HG03159 (cell line): ENCODE measurements at regions not wholly inside any gene's neighbourhood (a gene's known extent, or its start where the extent isn't known, plus 50 kb on each side); places are given as distances from the start of the nearest gene placed in this dataset.

Experiments
- ATAC-seq: cut with Tn5 transposase; IDR thresholded peaks from one replicate; pipeline ENCODE4 v1.9.1; 2021; ENCODE audit warnings: mild to moderate bottlenecking, moderate library complexity; ENCODE audit not compliant: unreplicated experiment

- ATAC-seq = no peak
These were observed 444.1 kb downstream of the IPO8 start for GRCh38 chr12:30251546-30251945.

GRCh38 chr12:30243426-30243825, 452.2 kb downstream of the IPO8 start:
- no peak for ATAC-seq

GRCh38 chr12:30219047-30219446, 435.3 kb upstream of the TMTC1 start:
- ATAC-seq = no peak

- ATAC-seq = no peak
These were observed 434.3 kb upstream of the TMTC1 start for GRCh38 chr12:30218073-30218472.

- ATAC-seq = no peak
These were observed 429.4 kb upstream of the TMTC1 start for GRCh38 chr12:30213166-30213565.

- ATAC-seq = no peak
These were observed 428.0 kb upstream of the TMTC1 start for GRCh38 chr12:30211743-30212142.

- ATAC-seq = no peak
These were observed 420.2 kb upstream of the TMTC1 start for GRCh38 chr12:30203981-30204380.

- no peak for ATAC-seq
These were observed 418.9 kb upstream of the TMTC1 start for GRCh38 chr12:30202521-30203254.

GRCh38 chr12:30201301-30202160, 417.8 kb upstream of the TMTC1 start:
- no peak for ATAC-seq

- ATAC-seq = no peak
These were observed 417.1 kb upstream of the TMTC1 start for GRCh38 chr12:30200864-30201263.

- ATAC-seq = no peak
These were observed 413.8 kb upstream of the TMTC1 start for GRCh38 chr12:30197392-30198057.

GRCh38 chr12:30191696-30192455, 408.1 kb upstream of the TMTC1 start:
- no peak for ATAC-seq

- ATAC-seq = no peak
These were observed 405.0 kb upstream of the TMTC1 start for GRCh38 chr12:30188602-30189326.

- no peak for ATAC-seq
These were observed 403.7 kb upstream of the TMTC1 start for GRCh38 chr12:30187426-30187825.

- no peak for ATAC-seq
These were observed 397.6 kb upstream of the TMTC1 start for GRCh38 chr12:30181334-30181733.

GRCh38 chr12:30180602-30181001, 396.9 kb upstream of the TMTC1 start:
- no peak for ATAC-seq

GRCh38 chr12:30178916-30179315, 395.2 kb upstream of the TMTC1 start:
- no peak for ATAC-seq

- no peak for ATAC-seq
These were observed 386.3 kb upstream of the TMTC1 start for GRCh38 chr12:30169839-30170591.

- no peak for ATAC-seq
These were observed 382.5 kb upstream of the TMTC1 start for GRCh38 chr12:30166006-30166795.
